K562 (cell line): ENCODE measurements at regions not wholly inside any gene's neighbourhood (a gene's known extent, or its start where the extent isn't known, plus 50 kb on each side); places are given as distances from the start of the nearest gene placed in this dataset.
A peak's percentile ranks its signal among the peaks of the same experiment; 100 is the strongest.

ENCODE experiments used
- ATAC-seq: fragments of 200-7000 bp; cut with Tn5 transposase; 3 replicates; pipeline ENCODE4 v1.9.1; 2020; ENCODE audit warnings: moderate library complexity
- BruUV-seq: library from RNA; stranded (reverse); fragments of 400-500 nt; replicated peaks from 2 replicates; lab custom pipeline; 2021; lab: Mats Ljungman, UMichigan
- CTCF ChIA-PET: fragments of 300-600 bp; formaldehyde crosslinking; extraction: SDS; loops from one replicate; lab custom pipeline; 2021; ENCODE audit warnings: low intra/inter-chr PET ratio; lab: Yijun Ruan, JAX
- POLR2A ChIA-PET: fragments of 300-600, 350-650 bp; sonication (Branson Sonifier 250); formaldehyde crosslinking; extraction: SDS; loops from one replicate; lab custom pipeline; 2021; ENCODE audit warnings: antibody characterized with exemption, inconsistent platforms; lab: Yijun Ruan, JAX
- DNase-seq, 4 experiments: peaks; one replicate each; pipeline versions ENCODE4 v3.0.0 to v3.0.0-alpha.2; 2011 to 2018; ENCODE audit warnings: low spot score in 3 of 4, mixed read lengths in 3 of 4; ENCODE audit errors: extremely low read depth in 1 of 4
- FAIRE-seq: peaks from 2 replicates; lab custom pipeline; 2011; peaks lifted over from hg19 to GRCh38; lab: Jason Lieb, UNC
- H2AFZ ChIP-seq: 2 replicates; pipeline ENCODE4 v1.6.0; 2011; ENCODE audit warnings: low read depth, low read length, control low read depth, inconsistent platforms
- H3K27ac ChIP-seq: fragments of 200-600 bp; 3 replicates; pipeline ENCODE4 v1.8.0; 2011; ENCODE audit warnings: low read depth, mild to moderate bottlenecking, control low read depth, inconsistent platforms, low read length, moderate library complexity, mixed read lengths; ENCODE audit errors: extremely low read depth
- H3K27me3 ChIP-seq, 2 experiments: fragments of 300-600 bp in 1 of 2; 2 replicates in 1 of 2; 3 replicates in 1 of 2; pipeline versions ENCODE4 v1.6.0 to v1.8.0; 2011; ENCODE audit warnings: inconsistent platforms in 2 of 2, low read length in 2 of 2, mild to moderate bottlenecking in 1 of 2, mixed read lengths in 1 of 2, moderate library complexity in 1 of 2; ENCODE audit not compliant: control insufficient read depth in 2 of 2, insufficient read depth in 2 of 2
- H3K36me3 ChIP-seq: fragments of 300-600 bp; 3 replicates; pipeline ENCODE4 v1.8.0; 2011; ENCODE audit warnings: mild to moderate bottlenecking, low read length, inconsistent platforms; ENCODE audit not compliant: control insufficient read depth, insufficient read depth
- H3K4me1 ChIP-seq, 2 experiments: fragments of 200-600 bp in 1 of 2; replicated peaks in 1 of 2; 2 replicates in 1 of 2; 3 replicates in 1 of 2; pipeline versions ENCODE4 v1.5.1 to v1.8.0; 2011; ENCODE audit warnings: inconsistent platforms in 2 of 2, low read length in 2 of 2, mild to moderate bottlenecking in 1 of 2, mixed read lengths in 1 of 2, moderate library complexity in 1 of 2; ENCODE audit not compliant: control insufficient read depth in 2 of 2, insufficient read depth in 2 of 2
- H3K4me2 ChIP-seq: 2 replicates; pipeline ENCODE4 v1.6.1; 2011; ENCODE audit warnings: low read length, control low read depth, inconsistent platforms, mixed read lengths; ENCODE audit not compliant: insufficient read depth
- H3K4me3 ChIP-seq: fragments of 200-600 bp; sonication (generic), shearing (Covaris generic); 2 replicates; pipeline ENCODE4 v1.5.1; 2016; ENCODE audit warnings: control low read depth, inconsistent platforms
- H3K79me2 ChIP-seq: fragments of 200-600 bp; 3 replicates; pipeline ENCODE4 v1.8.0; 2011; ENCODE audit warnings: low read length, inconsistent platforms; ENCODE audit not compliant: control insufficient read depth, insufficient read depth
- H3K9ac ChIP-seq, 2 experiments: 2 replicates each; pipeline versions ENCODE4 v1.6.0 to v1.6.1; 2011; ENCODE audit warnings: low read depth in 2 of 2, low read length in 2 of 2, control low read depth in 1 of 2, inconsistent platforms in 1 of 2, mild to moderate bottlenecking in 1 of 2, mixed read lengths in 1 of 2; ENCODE audit not compliant: insufficient read depth in 1 of 2
- H3K9me1 ChIP-seq: one replicate; pipeline ENCODE4 v1.6.0; 2011; ENCODE audit warnings: inconsistent platforms, mild to moderate bottlenecking, low read length, moderate library complexity; ENCODE audit not compliant: control insufficient read depth, insufficient read depth
- H3K9me3 ChIP-seq: replicated peaks from 2 replicates; pipeline ENCODE4 v1.5.1; 2011; ENCODE audit warnings: low read depth, low read length, inconsistent platforms; ENCODE audit not compliant: control insufficient read depth, insufficient read depth
- H4K20me1 ChIP-seq: replicated peaks from 2 replicates; pipeline ENCODE4 v1.6.1; 2011; ENCODE audit warnings: low read length, inconsistent platforms, mixed read lengths; ENCODE audit not compliant: control insufficient read depth, insufficient read depth
- ARID1B ChIP-seq: fragments of 450-650 bp; IDR thresholded peaks from 2 replicates; pipeline ENCODE4 v1.6.1; 2016; ENCODE audit warnings: antibody characterized with exemption, mild to moderate bottlenecking, inconsistent platforms
- CBFA2T3 ChIP-seq: fragments of 450-650 bp; IDR thresholded peaks from 2 replicates; pipeline ENCODE4 v1.6.1; 2017
- FOXA1 ChIP-seq: fragments of 450-650 bp; IDR thresholded peaks from 2 replicates; pipeline ENCODE4 v1.6.1; 2016; ENCODE audit warnings: mild to moderate bottlenecking, borderline replicate concordance
- GABPB1 ChIP-seq: sonication (generic); formaldehyde crosslinking; IDR thresholded peaks from 2 replicates; pipeline ENCODE4 v1.8.0; 2022; ENCODE audit warnings: mild to moderate bottlenecking, missing genetic modification reagents
- MECOM ChIP-seq: fragments of 250-450 bp; sonication (Bioruptor Pico); IDR thresholded peaks from 2 replicates; pipeline ENCODE4 v1.8.0; 2022; ENCODE audit warnings: inconsistent platforms
- NCOR1 ChIP-seq: fragments of 450-650 bp; IDR thresholded peaks from 2 replicates; pipeline ENCODE4 v1.6.1; 2016; ENCODE audit warnings: mild to moderate bottlenecking, moderate library complexity
- RBM14 ChIP-seq: fragments of 200-400 bp; formaldehyde crosslinking; IDR thresholded peaks from 2 replicates; pipeline ENCODE4 v1.6.1; 2018; ENCODE audit warnings: low read depth, mild to moderate bottlenecking, low read length, moderate library complexity, borderline replicate concordance; ENCODE audit not compliant: insufficient read depth
- RBM39 ChIP-seq: fragments of 200-400 bp; formaldehyde crosslinking; optimal IDR thresholded peaks from 2 replicates; pipeline ENCODE3; 2018; ENCODE audit warnings: low read depth, low read length
- TAF15 ChIP-seq: fragments of 200-400 bp; formaldehyde crosslinking; IDR thresholded peaks from 2 replicates; pipeline ENCODE4 v1.6.1; 2017; ENCODE audit warnings: mild to moderate bottlenecking, low read depth, low read length, moderate library complexity
- TCFL5 ChIP-seq: fragments of 250-450 bp; sonication (Bioruptor Pico); conservative IDR thresholded peaks from 2 replicates; pipeline ENCODE4 v1.6.1; 2021; ENCODE audit warnings: mild to moderate bottlenecking, moderate library complexity, matching md5 sums
- ZNF696 ChIP-seq: fragments of 250-450 bp; sonication (Bioruptor Pico); conservative IDR thresholded peaks from 2 replicates; pipeline ENCODE4 v1.4.0; 2020; ENCODE audit warnings: mild to moderate bottlenecking, moderate library complexity
- WGBS: fragments of 100-300 bp; shearing (Covaris generic); methylation state at CpG from one replicate; pipeline ENCODE4 v1.1.6; 2016; ENCODE audit warnings: low coverage, mixed read lengths; ENCODE audit not compliant: insufficient coverage; ENCODE audit errors: missing lambda C conversion rate; 5-methylcytosine and 5-hydroxymethylcytosine counted together
- in situ Hi-C: fragments of 300-500 bp; cut with MboI; formaldehyde crosslinking; loops from 4 replicates; pipeline ENCODE4 v1.15.0; 2018; ENCODE audit warnings: inconsistent platforms, mixed read lengths
- intact Hi-C: fragments of 100-400 bp; cut with micrococcal nuclease; formaldehyde crosslinking; loops from 2 replicates; pipeline ENCODE4 v1.14.2; 2022
- TF ChIP-seq, protein P1 (sequence below): fragments of 250-450 bp; sonication (Bioruptor Pico); IDR thresholded peaks from 2 replicates; pipeline ENCODE4 v1.6.1; 2021; ENCODE audit warnings: mild to moderate bottlenecking
- TF ChIP-seq, protein P2 (sequence below): fragments of 450-650 bp; IDR thresholded peaks from 2 replicates; pipeline ENCODE4 v1.6.1; 2016; ENCODE audit warnings: low read depth
- TF ChIP-seq, protein P3 (sequence below): sonication (generic); formaldehyde crosslinking; IDR thresholded peaks from 2 replicates; pipeline ENCODE4 v1.8.0; 2022; ENCODE audit warnings: missing genetic modification reagents, mild to moderate bottlenecking, moderate library complexity, borderline replicate concordance

DNA sequence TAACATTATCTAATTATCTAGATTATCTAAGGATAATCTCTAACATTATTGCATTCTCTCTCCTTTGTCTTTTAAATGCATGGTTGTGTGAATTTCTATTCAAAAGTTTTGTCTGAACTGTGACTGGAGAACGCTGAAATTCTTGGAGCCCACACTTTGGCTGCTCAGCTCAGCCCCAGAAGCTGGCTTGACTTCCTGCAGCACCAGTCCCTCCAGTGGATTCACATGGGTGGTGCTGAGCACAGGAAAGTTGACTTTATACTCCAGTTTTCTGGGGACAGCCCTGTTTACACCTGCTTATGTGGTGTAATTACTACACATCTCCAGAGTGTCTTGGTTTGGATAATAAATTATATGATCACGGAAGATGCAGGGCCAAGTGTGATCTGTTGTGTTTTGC lies 255.1 kb upstream of the NOX3 start (continued):
- TF ChIP-seq GABPB1 (CRISPR knock-in tag) (no peak), TAF15 (no peak), NCOR1 (no peak), RBM39 (no peak), RBM14 (no peak)
- TF ChIP-seq, protein P1, sequence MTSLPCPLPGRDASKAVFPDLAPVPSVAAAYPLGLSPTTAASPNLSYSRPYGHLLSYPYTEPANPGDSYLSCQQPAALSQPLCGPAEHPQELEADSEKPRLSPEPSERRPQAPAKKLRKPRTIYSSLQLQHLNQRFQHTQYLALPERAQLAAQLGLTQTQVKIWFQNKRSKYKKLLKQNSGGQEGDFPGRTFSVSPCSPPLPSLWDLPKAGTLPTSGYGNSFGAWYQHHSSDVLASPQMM (CRISPR knock-in tag): no peak

DNA sequence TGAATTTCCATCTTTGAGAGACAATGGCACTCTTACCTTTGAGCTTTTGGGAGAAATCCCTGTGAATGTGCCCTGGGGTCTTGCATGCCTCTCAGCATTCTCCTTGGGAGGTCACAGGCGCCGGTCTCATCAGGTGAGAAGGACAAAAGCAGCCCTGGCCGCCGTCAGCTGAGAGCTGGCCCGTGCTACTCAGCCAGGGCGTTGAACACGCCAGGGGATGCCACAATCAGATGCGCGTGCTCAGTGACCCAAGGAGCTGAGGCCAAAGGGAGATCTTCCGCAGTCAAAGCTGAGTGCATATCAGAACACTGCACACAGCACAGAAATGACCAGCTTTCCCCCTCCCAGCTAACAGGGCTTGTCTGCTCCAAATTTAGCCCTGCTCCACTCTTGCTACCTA lies 253.6 kb upstream of the NOX3 start:
- no peak overlapping the region for H3K4me3 ChIP-seq
- peak overlapping the region; percentile 22 for H2AFZ ChIP-seq
- no peaks in the 10 kb centered on the region for H3K27me3 ChIP-seq
- H3K27ac ChIP-seq: no peak overlapping the region
- CTCF ChIA-PET: no interaction called here
- H3K4me1 ChIP-seq: no peaks in the 10 kb centered on the region; a peak in 1 of 5 replicates
- no peaks in the 10 kb centered on the region for H3K9me1 ChIP-seq
- no peak overlapping the region for H3K4me2 ChIP-seq
- no peaks in the 10 kb centered on the region for H4K20me1 ChIP-seq
- no peak overlapping the region for H3K9ac ChIP-seq
- peak; percentile 32 for FAIRE-seq
- H3K9me3 ChIP-seq: no peaks in the 10 kb centered on the region
- no peaks in the 10 kb centered on the region for H3K36me3 ChIP-seq
- POLR2A ChIA-PET: no interaction called here
- 22% methylated on average over 9 of the region's 10 CpGs for WGBS
- intact Hi-C loops: no loop called here
- DNase-seq: peak in 2 of 4 experiments; percentile 28 to 53
- ATAC-seq: peak; percentile 81
- in situ Hi-C loops: no loop called here
- H3K79me2 ChIP-seq: no peaks in the 10 kb centered on the region
- BruUV-seq: no TSS peak
- TF ChIP-seq, protein P2, sequence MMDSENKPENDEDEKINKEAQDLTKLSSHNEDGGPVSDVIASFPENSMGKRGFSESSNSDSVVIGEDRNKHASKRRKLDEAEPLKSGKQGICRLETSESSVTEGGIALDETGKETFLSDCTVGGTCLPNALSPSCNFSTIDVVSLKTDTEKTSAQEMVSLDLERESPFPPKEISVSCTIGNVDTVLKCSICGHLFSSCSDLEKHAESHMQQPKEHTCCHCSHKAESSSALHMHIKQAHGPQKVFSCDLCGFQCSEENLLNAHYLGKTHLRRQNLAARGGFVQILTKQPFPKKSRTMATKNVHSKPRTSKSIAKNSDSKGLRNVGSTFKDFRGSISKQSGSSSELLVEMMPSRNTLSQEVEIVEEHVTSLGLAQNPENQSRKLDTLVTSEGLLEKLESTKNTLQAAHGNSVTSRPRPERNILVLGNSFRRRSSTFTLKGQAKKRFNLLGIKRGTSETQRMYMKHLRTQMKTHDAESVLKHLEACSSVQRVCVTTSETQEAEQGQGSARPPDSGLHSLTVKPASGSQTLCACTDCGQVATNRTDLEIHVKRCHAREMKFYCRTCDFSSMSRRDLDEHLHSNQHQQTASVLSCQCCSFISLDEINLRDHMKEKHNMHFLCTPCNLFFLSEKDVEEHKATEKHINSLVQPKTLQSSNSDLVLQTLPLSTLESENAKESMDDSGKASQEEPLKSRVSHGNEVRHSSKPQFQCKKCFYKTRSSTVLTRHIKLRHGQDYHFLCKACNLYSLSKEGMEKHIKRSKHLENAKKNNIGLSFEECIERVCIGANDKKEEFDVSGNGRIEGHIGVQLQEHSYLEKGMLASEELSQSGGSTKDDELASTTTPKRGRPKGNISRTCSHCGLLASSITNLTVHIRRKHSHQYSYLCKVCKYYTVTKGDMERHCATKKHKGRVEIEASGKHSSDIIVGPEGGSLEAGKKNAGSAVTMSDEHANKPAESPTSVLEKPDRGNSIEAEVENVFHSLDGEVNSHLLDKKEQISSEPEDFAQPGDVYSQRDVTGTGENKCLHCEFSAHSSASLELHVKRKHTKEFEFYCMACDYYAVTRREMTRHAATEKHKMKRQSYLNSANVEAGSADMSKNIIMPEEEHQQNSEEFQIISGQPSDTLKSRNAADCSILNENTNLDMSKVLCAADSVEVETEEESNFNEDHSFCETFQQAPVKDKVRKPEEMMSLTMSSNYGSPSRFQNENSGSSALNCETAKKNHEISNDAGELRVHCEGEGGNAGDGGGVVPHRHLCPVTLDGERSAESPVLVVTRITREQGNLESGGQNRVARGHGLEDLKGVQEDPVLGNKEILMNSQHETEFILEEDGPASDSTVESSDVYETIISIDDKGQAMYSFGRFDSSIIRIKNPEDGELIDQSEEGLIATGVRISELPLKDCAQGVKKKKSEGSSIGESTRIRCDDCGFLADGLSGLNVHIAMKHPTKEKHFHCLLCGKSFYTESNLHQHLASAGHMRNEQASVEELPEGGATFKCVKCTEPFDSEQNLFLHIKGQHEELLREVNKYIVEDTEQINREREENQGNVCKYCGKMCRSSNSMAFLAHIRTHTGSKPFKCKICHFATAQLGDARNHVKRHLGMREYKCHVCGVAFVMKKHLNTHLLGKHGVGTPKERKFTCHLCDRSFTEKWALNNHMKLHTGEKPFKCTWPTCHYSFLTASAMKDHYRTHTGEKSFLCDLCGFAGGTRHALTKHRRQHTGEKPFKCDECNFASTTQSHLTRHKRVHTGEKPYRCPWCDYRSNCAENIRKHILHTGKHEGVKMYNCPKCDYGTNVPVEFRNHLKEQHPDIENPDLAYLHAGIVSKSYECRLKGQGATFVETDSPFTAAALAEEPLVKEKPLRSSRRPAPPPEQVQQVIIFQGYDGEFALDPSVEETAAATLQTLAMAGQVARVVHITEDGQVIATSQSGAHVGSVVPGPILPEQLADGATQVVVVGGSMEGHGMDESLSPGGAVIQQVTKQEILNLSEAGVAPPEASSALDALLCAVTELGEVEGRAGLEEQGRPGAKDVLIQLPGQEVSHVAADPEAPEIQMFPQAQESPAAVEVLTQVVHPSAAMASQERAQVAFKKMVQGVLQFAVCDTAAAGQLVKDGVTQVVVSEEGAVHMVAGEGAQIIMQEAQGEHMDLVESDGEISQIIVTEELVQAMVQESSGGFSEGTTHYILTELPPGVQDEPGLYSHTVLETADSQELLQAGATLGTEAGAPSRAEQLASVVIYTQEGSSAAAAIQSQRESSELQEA: no peak
- TF ChIP-seq, protein P3, sequence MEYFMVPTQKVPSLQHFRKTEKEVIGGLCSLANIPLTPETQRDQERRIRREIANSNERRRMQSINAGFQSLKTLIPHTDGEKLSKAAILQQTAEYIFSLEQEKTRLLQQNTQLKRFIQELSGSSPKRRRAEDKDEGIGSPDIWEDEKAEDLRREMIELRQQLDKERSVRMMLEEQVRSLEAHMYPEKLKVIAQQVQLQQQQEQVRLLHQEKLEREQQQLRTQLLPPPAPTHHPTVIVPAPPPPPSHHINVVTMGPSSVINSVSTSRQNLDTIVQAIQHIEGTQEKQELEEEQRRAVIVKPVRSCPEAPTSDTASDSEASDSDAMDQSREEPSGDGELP: no peak
- TF ChIP-seq ARID1B (0 out of 2 replicates have a peak, but pooled peaks have one; percentile 10), CBFA2T3 (peak; percentile 24; the same call in 1 of the 2 replicates), MECOM (CRISPR knock-in tag) (no peak), FOXA1 (no peak), TCFL5 (no peak), ZNF696 (CRISPR knock-in tag) (no peak)
